KOPT-K1 (cell line): ENCODE measurements at regions not wholly inside any gene's neighbourhood (a gene's known extent, or its start where the extent isn't known, plus 50 kb on each side); places are given as distances from the start of the nearest gene placed in this dataset.

Experiments used
- H3K27ac ChIP-seq: fragments of 200-600 bp; sonication (generic); 2 replicates; pipeline ENCODE4 v1.5.1; 2016; ENCODE audit warnings: antibody characterized with exemption, mild to moderate bottlenecking, low read depth, low read length; ENCODE audit not compliant: poor library complexity, severe bottlenecking
- H3K36me3 ChIP-seq: fragments of 200-600 bp; sonication (generic); 2 replicates; pipeline ENCODE4 v1.5.1; 2017; ENCODE audit warnings: antibody characterized with exemption, mild to moderate bottlenecking, low read length, moderate library complexity; ENCODE audit not compliant: insufficient read depth
- H3K9me3 ChIP-seq: fragments of 200-600 bp; sonication (generic); 2 replicates; pipeline ENCODE4 v1.5.1; 2017; ENCODE audit warnings: antibody characterized with exemption, low read length, mild to moderate bottlenecking; ENCODE audit not compliant: insufficient read depth, poor library complexity, severe bottlenecking

GRCh38 chr2:150134223-150134857 lies 353.1 kb downstream of the RND3 start:
- Histone ChIP-seq H3K27ac (no peak overlapping the region), H3K9me3 (no peaks in the 10 kb centered on the region), H3K36me3 (no peaks in the 10 kb centered on the region)

- H3K27ac ChIP-seq = no peak overlapping the region
- no peaks in the 10 kb centered on the region for H3K36me3 ChIP-seq
- H3K9me3 ChIP-seq = no peaks in the 10 kb centered on the region
Measured at GRCh38 chr2:150133623-150134022, 353.8 kb downstream of the RND3 start.

- Histone ChIP-seq H3K9me3 (no peaks in the 10 kb centered on the region), H3K27ac (no peak overlapping the region), H3K36me3 (no peaks in the 10 kb centered on the region)
Measured at GRCh38 chr2:150129921-150130575, 357.4 kb downstream of the RND3 start.

GRCh38 chr2:150127995-150128394 lies 359.5 kb downstream of the RND3 start:
- Histone ChIP-seq H3K9me3 (no peaks in the 10 kb centered on the region), H3K27ac (no peak overlapping the region), H3K36me3 (no peaks in the 10 kb centered on the region)

GRCh38 chr2:150127346-150127990 lies 360.0 kb downstream of the RND3 start:
- no peaks in the 10 kb centered on the region for H3K9me3 ChIP-seq
- no peaks in the 10 kb centered on the region for H3K36me3 ChIP-seq
- H3K27ac ChIP-seq = no peak overlapping the region

- no peak overlapping the region for H3K27ac ChIP-seq
- no peaks in the 10 kb centered on the region for H3K9me3 ChIP-seq
- no peaks in the 10 kb centered on the region for H3K36me3 ChIP-seq
Measured at GRCh38 chr2:150126839-150127238, 360.6 kb downstream of the RND3 start.

- Histone ChIP-seq H3K27ac (no peak overlapping the region), H3K36me3 (no peaks in the 10 kb centered on the region)
Measured at GRCh38 chr2:150126143-150126740, 361.2 kb downstream of the RND3 start.

GRCh38 chr2:150125708-150126107 lies 361.8 kb downstream of the RND3 start:
- Histone ChIP-seq H3K9me3 (no peaks in the 10 kb centered on the region), H3K36me3 (no peaks in the 10 kb centered on the region), H3K27ac (no peak overlapping the region)

More at GRCh38 chr2:150126143-150126740, 361.2 kb downstream of the RND3 start:
- no peaks in the 10 kb centered on the region for H3K9me3 ChIP-seq

- Histone ChIP-seq H3K27ac (no peak overlapping the region), H3K36me3 (no peaks in the 10 kb centered on the region), H3K9me3 (no peaks in the 10 kb centered on the region)
Measured at GRCh38 chr2:150125188-150125587, 362.3 kb downstream of the RND3 start.

- H3K36me3 ChIP-seq = no peaks in the 10 kb centered on the region
- H3K27ac ChIP-seq = no peak overlapping the region
- no peaks in the 10 kb centered on the region for H3K9me3 ChIP-seq
Measured at GRCh38 chr2:150124739-150125138, 362.7 kb downstream of the RND3 start.

- Histone ChIP-seq H3K36me3 (no peaks in the 10 kb centered on the region), H3K27ac (no peak overlapping the region), H3K9me3 (no peaks in the 10 kb centered on the region)
Measured at GRCh38 chr2:150122871-150123613, 364.4 kb downstream of the RND3 start.

- no peak overlapping the region for H3K27ac ChIP-seq
Measured at GRCh38 chr2:150122156-150122555, 365.3 kb downstream of the RND3 start.

GRCh38 chr2:150120326-150120955 lies 367.0 kb downstream of the RND3 start:
- Histone ChIP-seq H3K36me3 (no peaks in the 10 kb centered on the region), H3K9me3 (no peaks in the 10 kb centered on the region), H3K27ac (no peak overlapping the region)

More at GRCh38 chr2:150122156-150122555, 365.3 kb downstream of the RND3 start:
- Histone ChIP-seq H3K36me3 (no peaks in the 10 kb centered on the region), H3K9me3 (no peaks in the 10 kb centered on the region)

- Histone ChIP-seq H3K36me3 (no peaks in the 10 kb centered on the region), H3K9me3 (no peaks in the 10 kb centered on the region), H3K27ac (no peak overlapping the region)
Measured at GRCh38 chr2:150119819-150120218, 367.6 kb downstream of the RND3 start.
